IMR-90 (cell line): ENCODE measurements at regions not wholly inside any gene's neighbourhood (a gene's known extent, or its start where the extent isn't known, plus 50 kb on each side); places are given as distances from the start of the nearest gene placed in this dataset.

ENCODE experiments used
- ATAC-seq: fragments of 200-7000 bp; cut with Tn5 transposase; 2 replicates; pipeline ENCODE4 v1.9.1; 2020; ENCODE audit warnings: low read depth, mild to moderate bottlenecking, moderate library complexity
- BruUV-seq: library from RNA; stranded (reverse); fragments of 400-500 nt; replicated peaks from 2 replicates; lab custom pipeline; 2021; lab: Mats Ljungman, UMichigan
- CTCF ChIA-PET: fragments of 300-600 bp; formaldehyde crosslinking; extraction: SDS; loops from one replicate; lab custom pipeline; 2021; ENCODE audit warnings: antibody characterized with exemption; lab: Yijun Ruan, JAX
- POLR2A ChIA-PET: fragments of 300-600 bp; sonication (Branson Sonifier 250); formaldehyde crosslinking; loops from one replicate; lab custom pipeline; 2022; ENCODE audit warnings: antibody characterized with exemption; ENCODE audit not compliant: unreplicated experiment; lab: Charles Lee
- DNase-seq: peaks from one replicate; pipeline ENCODE4 v3.0.0; 2013
- H2AFZ ChIP-seq: replicated peaks from 2 replicates; pipeline ENCODE3; 2013; ENCODE audit warnings: low read length, mild to moderate bottlenecking; ENCODE audit not compliant: poor library complexity
- H2AK5ac ChIP-seq: 2 replicates; pipeline ENCODE4 v1.6.1; 2013; ENCODE audit warnings: low read depth, low read length, inconsistent platforms
- H2AK9ac ChIP-seq: replicated peaks from 2 replicates; pipeline ENCODE3; 2013; ENCODE audit warnings: mild to moderate bottlenecking, low read depth, low read length, moderate library complexity; ENCODE audit not compliant: poor library complexity
- H2BK120ac ChIP-seq: 2 replicates; pipeline ENCODE4 v1.6.1; 2013; ENCODE audit warnings: low read depth, low read length, inconsistent platforms
- H2BK15ac ChIP-seq: 3 replicates; pipeline ENCODE4 v1.6.1; 2013; ENCODE audit warnings: low read depth, low read length, inconsistent platforms
- H2BK20ac ChIP-seq: 2 replicates; pipeline ENCODE4 v1.6.1; 2013; ENCODE audit warnings: low read depth, mild to moderate bottlenecking, inconsistent platforms, low read length, moderate library complexity
- H2BK5ac ChIP-seq: 2 replicates; pipeline ENCODE4 v1.6.1; 2013; ENCODE audit warnings: mild to moderate bottlenecking, low read depth, low read length, inconsistent platforms; ENCODE audit not compliant: poor library complexity, severe bottlenecking
- H3K14ac ChIP-seq: replicated peaks from 2 replicates; pipeline ENCODE4 v1.6.1; 2013; ENCODE audit warnings: low read depth, low read length, inconsistent platforms
- H3K18ac ChIP-seq: 2 replicates; pipeline ENCODE4 v1.6.1; 2013; ENCODE audit warnings: low read depth, low read length, control low read depth
- H3K23ac ChIP-seq: 2 replicates; pipeline ENCODE4 v1.6.1; 2013; ENCODE audit warnings: low read depth, low read length, inconsistent platforms
- H3K27ac ChIP-seq: 2 replicates; pipeline ENCODE4 v1.5.1; 2013; ENCODE audit warnings: mild to moderate bottlenecking, control low read depth, low read length; ENCODE audit not compliant: insufficient read depth
- H3K27me3 ChIP-seq: 2 replicates; pipeline ENCODE4 v1.6.1; 2013; ENCODE audit warnings: low read length; ENCODE audit not compliant: control insufficient read depth, insufficient read depth
- H3K36me3 ChIP-seq: 2 replicates; pipeline ENCODE4 v1.6.1; 2013; ENCODE audit warnings: low read length, mixed read lengths; ENCODE audit not compliant: control insufficient read depth, insufficient read depth
- H3K4ac ChIP-seq: 2 replicates; pipeline ENCODE4 v1.6.1; 2013; ENCODE audit warnings: low read depth, low read length, inconsistent platforms
- H3K4me1 ChIP-seq: 2 replicates; pipeline ENCODE4 v1.6.1; 2013; ENCODE audit warnings: low read length, mixed read lengths; ENCODE audit not compliant: control insufficient read depth, insufficient read depth
- H3K4me2 ChIP-seq: 2 replicates; pipeline ENCODE4 v1.6.1; 2013; ENCODE audit warnings: low read depth, mild to moderate bottlenecking, control low read depth, low read length, moderate library complexity
- H3K4me3 ChIP-seq: 2 replicates; pipeline ENCODE4 v1.5.1; 2013; ENCODE audit warnings: low read depth, mild to moderate bottlenecking, control low read depth, low read length, moderate library complexity; ENCODE audit not compliant: insufficient read depth
- H3K56ac ChIP-seq: 2 replicates; pipeline ENCODE4 v1.6.1; 2013; ENCODE audit warnings: low read length, inconsistent platforms; ENCODE audit not compliant: insufficient read depth; ENCODE audit errors: extremely low read depth
- H3K79me1 ChIP-seq, 2 experiments: 2 replicates each; pipeline ENCODE4 v1.6.1; 2013; ENCODE audit warnings: low read length in 2 of 2, inconsistent platforms in 1 of 2, low read depth in 1 of 2
- H3K9ac ChIP-seq: 2 replicates; pipeline ENCODE4 v1.6.1; 2013; ENCODE audit warnings: low read depth, low read length, control low read depth
- H3K9me1 ChIP-seq: 2 replicates; pipeline ENCODE4 v1.6.1; 2013; ENCODE audit warnings: low read length, inconsistent platforms; ENCODE audit not compliant: insufficient read depth
- H3K9me3 ChIP-seq: 2 replicates; pipeline ENCODE4 v1.6.1; 2013; ENCODE audit warnings: low read length; ENCODE audit not compliant: control insufficient read depth, insufficient read depth
- H4K20me1 ChIP-seq: 2 replicates; pipeline ENCODE4 v1.6.1; 2013; ENCODE audit warnings: low read length, inconsistent platforms; ENCODE audit not compliant: insufficient read depth
- H4K5ac ChIP-seq: 2 replicates; pipeline ENCODE4 v1.6.1; 2013; ENCODE audit warnings: mild to moderate bottlenecking, low read depth, low read length, control low read depth
- H4K8ac ChIP-seq, 2 experiments: 2 replicates each; pipeline ENCODE4 v1.6.1; 2013; ENCODE audit warnings: low read depth in 2 of 2, low read length in 2 of 2, control low read depth in 1 of 2, inconsistent platforms in 1 of 2
- H4K91ac ChIP-seq: 2 replicates; pipeline ENCODE4 v1.6.1; 2013; ENCODE audit warnings: low read depth, low read length, inconsistent platforms; ENCODE audit not compliant: insufficient read depth
- BHLHE40 ChIP-seq: fragments of 150-350 bp; IDR thresholded peaks from 2 replicates; pipeline ENCODE4 v1.6.1; 2016; ENCODE audit warnings: mild to moderate bottlenecking, low read depth, low read length
- CEBPB ChIP-seq: IDR thresholded peaks from 2 replicates; pipeline ENCODE4 v1.6.1; 2012; ENCODE audit warnings: low read depth, low read length, improper control_type of control experiment
- CHD1 ChIP-seq: IDR thresholded peaks from 2 replicates; pipeline ENCODE4 v1.6.1; 2012; ENCODE audit warnings: low read depth, low read length, improper control_type of control experiment
- CTCF ChIP-seq: conservative IDR thresholded peaks from 2 replicates; pipeline ENCODE4 v1.5.1; 2012; ENCODE audit warnings: mild to moderate bottlenecking, low read depth, low read length, improper control_type of control experiment
- ELK1 ChIP-seq: fragments of 150-350 bp; IDR thresholded peaks from 2 replicates; pipeline ENCODE4 v1.6.1; 2016; ENCODE audit warnings: low read depth, mild to moderate bottlenecking, low read length, moderate library complexity, borderline replicate concordance
- FOS ChIP-seq: fragments of 150-350 bp; IDR thresholded peaks from 2 replicates; pipeline ENCODE4 v1.6.1; 2016; ENCODE audit warnings: low read depth, low read length
- MAFK ChIP-seq: IDR thresholded peaks from 2 replicates; pipeline ENCODE4 v1.6.1; 2012; ENCODE audit warnings: low read depth, low read length, improper control_type of control experiment
- MAZ ChIP-seq: IDR thresholded peaks from 2 replicates; pipeline ENCODE4 v1.6.1; 2012; ENCODE audit warnings: low read depth, mild to moderate bottlenecking, low read length, improper control_type of control experiment, moderate library complexity, borderline replicate concordance
- MXI1 ChIP-seq: IDR thresholded peaks from 2 replicates; pipeline ENCODE4 v1.6.1; 2012; ENCODE audit warnings: low read depth, mild to moderate bottlenecking, low read length, moderate library complexity, borderline replicate concordance
- NFE2L2 ChIP-seq: fragments of 150-350 bp; IDR thresholded peaks from 2 replicates; pipeline ENCODE4 v1.6.1; 2016; ENCODE audit warnings: low read depth, mild to moderate bottlenecking, low read length
- POLR2A ChIP-seq: IDR thresholded peaks from 2 replicates; pipeline ENCODE4 v1.6.1; 2012; ENCODE audit warnings: mild to moderate bottlenecking, low read depth, low read length
- RAD21 ChIP-seq: IDR thresholded peaks from 2 replicates; pipeline ENCODE4 v1.6.1; 2012; ENCODE audit warnings: low read length, improper control_type of control experiment
- RFX5 ChIP-seq: IDR thresholded peaks from 2 replicates; pipeline ENCODE4 v1.8.0; 2012; ENCODE audit warnings: low read depth, mild to moderate bottlenecking, low read length, moderate library complexity
- SMC3 ChIP-seq: fragments of 150-350 bp; IDR thresholded peaks from 2 replicates; pipeline ENCODE4 v1.6.1; 2016; ENCODE audit warnings: low read depth, mild to moderate bottlenecking, antibody characterized with exemption, low read length, moderate library complexity
- USF2 ChIP-seq: fragments of 150-350 bp; IDR thresholded peaks from 2 replicates; pipeline ENCODE4 v1.6.1; 2017; ENCODE audit warnings: mild to moderate bottlenecking, antibody characterized with exemption, low read length, low read depth
- WGBS, 2 experiments: methylation state at CpG; one replicate each; pipeline versions ENCODE4 v1.1.5 to v1.1.7; 2013; ENCODE audit warnings: missing lambda C conversion rate in 2 of 2; ENCODE audit not compliant: insufficient read length in 1 of 2; ENCODE audit errors: extremely low coverage in 2 of 2; 5-methylcytosine and 5-hydroxymethylcytosine counted together
- dilution Hi-C: fragments of 300-500 bp; cut with HindIII; formaldehyde crosslinking; loops from one replicate; pipeline ENCODE4 v1.14.3; 2018; ENCODE audit warnings: low sequenced_read_pairs; ENCODE audit not compliant: unreplicated experiment
- in situ Hi-C: fragments of 300-500 bp; cut with MboI; formaldehyde crosslinking; loops from 3 replicates; pipeline ENCODE4 v1.14.3; 2019; ENCODE audit warnings: low sequenced_read_pairs, inconsistent platforms, mixed read lengths
- intact Hi-C: fragments of 100-400 bp; cut with micrococcal nuclease; formaldehyde crosslinking; loops from 2 replicates; pipeline ENCODE4 v1.10.0; 2022

GRCh38 chrX:3532581-3533085 is 180.8 kb downstream of the PRKX start:
- no peak for TF ChIP-seq MXI1
- no peak for TF ChIP-seq RAD21
- TF ChIP-seq BHLHE40: no peak
- no peak for TF ChIP-seq MAZ
- no peak for TF ChIP-seq USF2
- TF ChIP-seq NFE2L2: no peak
- no peak for TF ChIP-seq MAFK
- no peak for TF ChIP-seq RFX5
- TF ChIP-seq CHD1: no peak
- no peak for TF ChIP-seq CEBPB
- TF ChIP-seq POLR2A: no peak
- TF ChIP-seq CTCF: no peak
- no peak for TF ChIP-seq SMC3
- TF ChIP-seq FOS: no peak
- no peak for TF ChIP-seq ELK1
- H2BK5ac ChIP-seq: no peak overlapping the region
- no peak overlapping the region for H2BK20ac ChIP-seq
- no CpG with 5 or more reads among the region's 3 CpGs for WGBS, 2 experiments
- no peaks in the 10 kb centered on the region for H4K20me1 ChIP-seq
- no peaks in the 10 kb centered on the region for H3K36me3 ChIP-seq
- H2BK120ac ChIP-seq: no peak overlapping the region
- ATAC-seq (no peak), DNase-seq (no peak)
- H3K9me1 ChIP-seq: no peaks in the 10 kb centered on the region
- ChIA-PET POLR2A (no interaction called here), CTCF (no interaction called here)
- H3K23ac ChIP-seq: no peak overlapping the region
- H2BK15ac ChIP-seq: no peak overlapping the region
- BruUV-seq: no TSS peak
- H3K9me3 ChIP-seq: peaks cover 9% of the 10 kb centered on the region
- H3K4ac ChIP-seq: no peak overlapping the region
- no peak overlapping the region for H3K4me3 ChIP-seq
- H3K79me1 ChIP-seq: no peaks in the 10 kb centered on the region
- H2AK5ac ChIP-seq: no peak overlapping the region
- in situ Hi-C loops: no loop called here
- no peaks in the 10 kb centered on the region for H3K27me3 ChIP-seq
- H3K9ac ChIP-seq: no peak overlapping the region
- dilution Hi-C loops: no loop called here
- H3K18ac ChIP-seq: no peak overlapping the region
- intact Hi-C loops: no loop called here
- no peak overlapping the region for H4K8ac ChIP-seq
- H4K91ac ChIP-seq: no peak overlapping the region
- no peak overlapping the region for H3K4me2 ChIP-seq
- no peak overlapping the region for H3K56ac ChIP-seq
- H3K27ac ChIP-seq: no peak overlapping the region
- H2AFZ ChIP-seq: no peak overlapping the region
- no peak overlapping the region for H4K5ac ChIP-seq
- no peak overlapping the region for H3K14ac ChIP-seq
- no peak overlapping the region for H2AK9ac ChIP-seq
- H3K4me1 ChIP-seq: no peaks in the 10 kb centered on the region
